Endodermal cell (in vitro differentiated cells): ENCODE measurements at regions not wholly inside any gene's neighbourhood (a gene's known extent, or its start where the extent isn't known, plus 50 kb on each side); places are given as distances from the start of the nearest gene placed in this dataset.
A peak's percentile ranks its signal among the peaks of the same experiment; 100 is the strongest.
"Not testable (repeated sequence)": the region's sequence is repeated elsewhere in the genome, so short reads cannot be mapped to it uniquely, and the experiment has no call there.

Experiments used
- DNase-seq: peaks from one replicate; pipeline ENCODE4 v3.0.0-alpha.2; 2017
- H3K27ac ChIP-seq: 2 replicates; pipeline ENCODE4 v1.5.1; 2013; ENCODE audit warnings: mild to moderate bottlenecking, low read depth, low read length, moderate library complexity
- H3K27me3 ChIP-seq: 2 replicates; pipeline ENCODE4 v1.6.1; 2013; ENCODE audit warnings: mild to moderate bottlenecking, low read length, moderate library complexity; ENCODE audit not compliant: insufficient read depth, control insufficient read depth, poor library complexity, severe bottlenecking
- H3K36me3 ChIP-seq: 2 replicates; pipeline ENCODE4 v1.7.0; 2013; ENCODE audit warnings: mild to moderate bottlenecking, low read length, moderate library complexity; ENCODE audit not compliant: control insufficient read depth, insufficient read depth
- H3K4me1 ChIP-seq: one replicate; pipeline ENCODE4 v1.7.0; 2013; ENCODE audit warnings: low read length; ENCODE audit not compliant: control insufficient read depth, insufficient read depth
- H3K4me3 ChIP-seq: 2 replicates; pipeline ENCODE4 v1.5.1; 2013; ENCODE audit warnings: mild to moderate bottlenecking, low read length, moderate library complexity
- H3K9ac ChIP-seq: 2 replicates; pipeline ENCODE4 v1.6.1; 2013; ENCODE audit warnings: mild to moderate bottlenecking, low read length, moderate library complexity; ENCODE audit not compliant: poor library complexity, severe bottlenecking; ENCODE audit errors: extremely low read depth
- H3K9me3 ChIP-seq: 2 replicates; pipeline ENCODE4 v1.6.1; 2013; ENCODE audit warnings: mild to moderate bottlenecking, low read length, moderate library complexity; ENCODE audit not compliant: control insufficient read depth
- H3K27ac Mint-ChIP-seq: 2 replicates; pipeline ENCODE4 v1.8.0; 2020; ENCODE audit warnings: mixed read lengths
- H3K27me3 Mint-ChIP-seq: 2 replicates; pipeline ENCODE4 v1.8.0; 2021; ENCODE audit warnings: mild to moderate bottlenecking, mixed read lengths; ENCODE audit not compliant: insufficient read depth
- H3K36me3 Mint-ChIP-seq: 2 replicates; pipeline ENCODE4 v1.8.0; 2020; ENCODE audit warnings: low read depth, mixed read lengths
- H3K4me1 Mint-ChIP-seq: 2 replicates; pipeline ENCODE4 v1.8.0; 2020; ENCODE audit warnings: mixed read lengths
- H3K4me3 Mint-ChIP-seq: 2 replicates; pipeline ENCODE4 v1.8.0; 2020; ENCODE audit warnings: mild to moderate bottlenecking, moderate library complexity, mixed read lengths
- H3K9me3 Mint-ChIP-seq: 2 replicates; pipeline ENCODE4 v1.8.0; 2020; ENCODE audit warnings: mild to moderate bottlenecking, mixed read lengths
- WGBS, 2 experiments: methylation state at CpG; one replicate each; pipeline versions ENCODE4 v1.1.5 to v1.1.7; 2013; ENCODE audit warnings: missing lambda C conversion rate in 2 of 2, mixed read lengths in 1 of 2; ENCODE audit not compliant: insufficient coverage in 1 of 2, insufficient read length in 1 of 2; 5-methylcytosine and 5-hydroxymethylcytosine counted together

GRCh38 chr1:243074224-243074623, 180.9 kb downstream of the CEP170 start:
- H3K36me3 Mint-ChIP-seq: not testable (repeated sequence)
- WGBS, 2 experiments: 91% methylated on average over 1 of the region's 5 CpGs; no CpG with 5 or more reads in 1 of the 2 experiments

GRCh38 chr1:243067056-243067455, 188.0 kb downstream of the CEP170 start:
- H3K27me3 ChIP-seq, H3K36me3 ChIP-seq, H3K27ac ChIP-seq, H3K36me3 Mint-ChIP-seq, H3K27me3 Mint-ChIP-seq, H3K4me1 Mint-ChIP-seq, H3K9ac ChIP-seq, H3K9me3 Mint-ChIP-seq, H3K27ac Mint-ChIP-seq, H3K4me3 ChIP-seq, H3K9me3 ChIP-seq, H3K4me3 Mint-ChIP-seq, DNase-seq, H3K4me1 ChIP-seq: not testable (repeated sequence)
- WGBS, 2 experiments: 98% methylated on average over 5 of the region's 7 CpGs; no CpG with 5 or more reads in 1 of the 2 experiments

More at GRCh38 chr1:243074224-243074623, 180.9 kb downstream of the CEP170 start:
- H3K36me3 ChIP-seq, H3K4me1 ChIP-seq, H3K9me3 ChIP-seq, H3K27ac ChIP-seq, H3K27me3 Mint-ChIP-seq, H3K27me3 ChIP-seq, DNase-seq, H3K9ac ChIP-seq, H3K4me3 ChIP-seq, H3K4me3 Mint-ChIP-seq, H3K9me3 Mint-ChIP-seq, H3K4me1 Mint-ChIP-seq, H3K27ac Mint-ChIP-seq: not testable (repeated sequence)

GRCh38 chr1:243061965-243062364, 193.1 kb downstream of the CEP170 start:
- WGBS, 2 experiments: 90% methylated on average over 4 of the region's 6 CpGs; no CpG with 5 or more reads in 1 of the 2 experiments
- H3K27me3 Mint-ChIP-seq, H3K4me3 Mint-ChIP-seq: not testable (repeated sequence)

GRCh38 chr1:243055510-243055909, 199.6 kb downstream of the CEP170 start:
- H3K27ac ChIP-seq, H3K9me3 ChIP-seq, DNase-seq, H3K4me1 Mint-ChIP-seq, H3K36me3 ChIP-seq, H3K27me3 Mint-ChIP-seq, H3K9ac ChIP-seq, H3K27me3 ChIP-seq, H3K36me3 Mint-ChIP-seq, H3K9me3 Mint-ChIP-seq, H3K4me3 ChIP-seq, H3K4me3 Mint-ChIP-seq, H3K4me1 ChIP-seq, H3K27ac Mint-ChIP-seq: not testable (repeated sequence)
- 93% methylated on average over 18 of the region's 22 CpGs; no CpG with 5 or more reads in 1 of the 2 experiments for WGBS, 2 experiments

More at GRCh38 chr1:243061965-243062364, 193.1 kb downstream of the CEP170 start:
- not testable (repeated sequence) for H3K36me3 ChIP-seq, H3K27me3 ChIP-seq, H3K4me1 Mint-ChIP-seq, H3K36me3 Mint-ChIP-seq, H3K27ac ChIP-seq, H3K4me1 ChIP-seq, H3K9me3 Mint-ChIP-seq, DNase-seq, H3K27ac Mint-ChIP-seq, H3K9me3 ChIP-seq, H3K4me3 ChIP-seq, H3K9ac ChIP-seq

GRCh38 chr1:243055091-243055490, 200.0 kb downstream of the CEP170 start:
- DNase-seq: peak; percentile 42
- not testable (repeated sequence) for H3K36me3 ChIP-seq, H3K4me1 ChIP-seq, H3K4me3 Mint-ChIP-seq, H3K9ac ChIP-seq, H3K27ac ChIP-seq, H3K36me3 Mint-ChIP-seq, H3K4me1 Mint-ChIP-seq, H3K27me3 ChIP-seq, H3K9me3 Mint-ChIP-seq, H3K27ac Mint-ChIP-seq, H3K4me3 ChIP-seq, H3K27me3 Mint-ChIP-seq, H3K9me3 ChIP-seq
- WGBS, 2 experiments: 90 to 94% methylated on average over 8 to 14 of the region's 14 CpGs

GRCh38 chr1:243054681-243055080, 200.4 kb downstream of the CEP170 start:
- not testable (repeated sequence) for H3K9me3 Mint-ChIP-seq, H3K27me3 ChIP-seq, H3K36me3 ChIP-seq, H3K27ac ChIP-seq, H3K4me1 ChIP-seq, H3K27me3 Mint-ChIP-seq, H3K4me3 Mint-ChIP-seq, H3K4me3 ChIP-seq, DNase-seq, H3K4me1 Mint-ChIP-seq, H3K27ac Mint-ChIP-seq, H3K36me3 Mint-ChIP-seq, H3K9me3 ChIP-seq, H3K9ac ChIP-seq
- 96 to 98% methylated on average over 5 to 20 of the region's 20 CpGs for WGBS, 2 experiments
